H9 (cell line): ENCODE measurements at regions not wholly inside any gene's neighbourhood (a gene's known extent, or its start where the extent isn't known, plus 50 kb on each side); places are given as distances from the start of the nearest gene placed in this dataset.

Experiments
- DNase-seq: peaks from one replicate; pipeline ENCODE4 v3.0.0-alpha.2; 2017
- H2AFZ ChIP-seq: one replicate; pipeline ENCODE4 v1.6.1; 2013; ENCODE audit warnings: mild to moderate bottlenecking, low read length, control low read depth, moderate library complexity
- H2AK5ac ChIP-seq: 2 replicates; pipeline ENCODE4 v1.6.1; 2013; ENCODE audit warnings: low read length, control low read depth, mixed read lengths; ENCODE audit not compliant: insufficient read length
- H2BK120ac ChIP-seq: one replicate; pipeline ENCODE4 v1.6.1; 2013; ENCODE audit warnings: low read depth, mild to moderate bottlenecking, low read length, control low read depth, inconsistent platforms; ENCODE audit not compliant: poor library complexity, severe bottlenecking
- H2BK12ac ChIP-seq: 2 replicates; pipeline ENCODE4 v1.6.1; 2013; ENCODE audit warnings: low read length, control low read depth, mixed read lengths, low read depth; ENCODE audit not compliant: insufficient read length
- H2BK15ac ChIP-seq: 2 replicates; pipeline ENCODE4 v1.6.1; 2013; ENCODE audit warnings: low read depth, low read length, control low read depth
- H2BK20ac ChIP-seq: one replicate; pipeline ENCODE4 v1.6.1; 2013; ENCODE audit warnings: low read depth, mild to moderate bottlenecking, low read length, control low read depth, inconsistent platforms; ENCODE audit not compliant: poor library complexity, severe bottlenecking
- H2BK5ac ChIP-seq: 2 replicates; pipeline ENCODE4 v1.6.1; 2013; ENCODE audit warnings: low read length, control low read depth, mixed read lengths; ENCODE audit not compliant: insufficient read length
- H3K14ac ChIP-seq: 2 replicates; pipeline ENCODE4 v1.6.1; 2013; ENCODE audit warnings: low read length, control low read depth; ENCODE audit not compliant: insufficient read depth
- H3K18ac ChIP-seq: 2 replicates; pipeline ENCODE4 v1.6.1; 2013; ENCODE audit warnings: low read depth, mild to moderate bottlenecking, mixed read lengths, low read length, control low read depth; ENCODE audit not compliant: insufficient read length
- H3K23ac ChIP-seq: 2 replicates; pipeline ENCODE4 v1.6.1; 2013; ENCODE audit warnings: low read length, control low read depth, mixed read lengths, low read depth; ENCODE audit not compliant: insufficient read length
- H3K23me2 ChIP-seq: 2 replicates; pipeline ENCODE4 v1.6.1; 2013; ENCODE audit warnings: low read depth, mild to moderate bottlenecking, mixed read lengths, low read length, control low read depth; ENCODE audit not compliant: insufficient read length, poor library complexity, severe bottlenecking
- H3K27ac ChIP-seq: 2 replicates; pipeline ENCODE4 v1.5.1; 2013; ENCODE audit warnings: low read length, control low read depth, mixed read lengths, low read depth; ENCODE audit not compliant: insufficient read length
- H3K27me3 ChIP-seq: 2 replicates; pipeline ENCODE4 v1.6.1; 2013; ENCODE audit warnings: low read length, control low read depth, inconsistent platforms; ENCODE audit not compliant: insufficient read depth
- H3K4ac ChIP-seq: 2 replicates; pipeline ENCODE4 v1.6.1; 2013; ENCODE audit warnings: low read depth, mild to moderate bottlenecking, control low read depth, inconsistent platforms, low read length, moderate library complexity
- H3K4me1 ChIP-seq: 2 replicates; pipeline ENCODE4 v1.6.1; 2013; ENCODE audit warnings: low read length, control low read depth, inconsistent platforms; ENCODE audit not compliant: insufficient read depth
- H3K4me2 ChIP-seq: 2 replicates; pipeline ENCODE4 v1.6.1; 2013; ENCODE audit warnings: low read length, control low read depth, mixed read lengths; ENCODE audit not compliant: insufficient read length, insufficient read depth
- H3K56ac ChIP-seq: 2 replicates; pipeline ENCODE4 v1.6.1; 2013; ENCODE audit warnings: low read depth, mild to moderate bottlenecking, mixed read lengths, low read length, control low read depth; ENCODE audit not compliant: insufficient read length
- H3K79me1 ChIP-seq: 2 replicates; pipeline ENCODE4 v1.6.1; 2013; ENCODE audit warnings: low read depth, mild to moderate bottlenecking, moderate library complexity, low read length, control low read depth, inconsistent platforms; ENCODE audit not compliant: insufficient read depth, poor library complexity, severe bottlenecking
- H3K79me2 ChIP-seq: 2 replicates; pipeline ENCODE4 v1.6.1; 2013; ENCODE audit warnings: low read length, control low read depth, inconsistent platforms; ENCODE audit not compliant: insufficient read depth
- H3K9ac ChIP-seq: 2 replicates; pipeline ENCODE4 v1.6.1; 2013; ENCODE audit warnings: low read length, control low read depth, mixed read lengths; ENCODE audit not compliant: insufficient read length; ENCODE audit errors: extremely low read depth
- H3K9me3 ChIP-seq: one replicate; pipeline ENCODE4 v1.6.1; 2013; ENCODE audit warnings: low read depth, low read length, inconsistent platforms; ENCODE audit not compliant: control insufficient read depth
- H3T11ph ChIP-seq: one replicate; pipeline ENCODE4 v1.6.1; 2013; ENCODE audit warnings: mild to moderate bottlenecking, low read length, control low read depth, inconsistent platforms
- H4K20me1 ChIP-seq: one replicate; pipeline ENCODE4 v1.6.1; 2013; ENCODE audit not compliant: control insufficient read depth, insufficient read length, insufficient read depth
- H4K5ac ChIP-seq: 2 replicates; pipeline ENCODE4 v1.6.1; 2013; ENCODE audit warnings: low read depth, mild to moderate bottlenecking, mixed read lengths, low read length, control low read depth; ENCODE audit not compliant: insufficient read length
- H4K8ac ChIP-seq: replicated peaks from 2 replicates; pipeline ENCODE4 v1.6.1; 2013; ENCODE audit warnings: low read length, control low read depth, mixed read lengths, low read depth; ENCODE audit not compliant: insufficient read length
- H4K91ac ChIP-seq: 2 replicates; pipeline ENCODE4 v1.6.1; 2013; ENCODE audit warnings: low read depth, mild to moderate bottlenecking, moderate library complexity, mixed read lengths, low read length, control low read depth; ENCODE audit not compliant: insufficient read length
- H3K27ac Mint-ChIP-seq, 3 experiments: 2 replicates in 2 of 3; 3 replicates in 1 of 3; pipeline ENCODE4 v1.8.0; 2020 to 2021; ENCODE audit warnings: mixed read lengths in 3 of 3, mild to moderate bottlenecking in 1 of 3, moderate library complexity in 1 of 3
- H3K27me3 Mint-ChIP-seq: 2 replicates; pipeline ENCODE4 v1.8.0; 2021; ENCODE audit warnings: low read depth, mild to moderate bottlenecking, moderate library complexity, mixed read lengths
- H3K36me3 Mint-ChIP-seq, 3 experiments: 2 replicates in 2 of 3; 3 replicates in 1 of 3; pipeline ENCODE4 v1.8.0; 2020 to 2021; ENCODE audit warnings: low read depth in 3 of 3, mixed read lengths in 3 of 3; ENCODE audit not compliant: insufficient read depth in 1 of 3
- H3K4me1 Mint-ChIP-seq, 2 experiments: 2 replicates each; pipeline ENCODE4 v1.8.0; 2020; ENCODE audit warnings: mixed read lengths in 2 of 2
- H3K4me3 Mint-ChIP-seq, 2 experiments: 2 replicates in 1 of 2; 3 replicates in 1 of 2; pipeline ENCODE4 v1.8.0; 2020 to 2021; ENCODE audit warnings: mild to moderate bottlenecking in 2 of 2, mixed read lengths in 2 of 2, moderate library complexity in 1 of 2
- H3K9me3 Mint-ChIP-seq, 2 experiments: 2 replicates in 1 of 2; 3 replicates in 1 of 2; pipeline ENCODE4 v1.8.0; 2020; ENCODE audit warnings: mild to moderate bottlenecking in 2 of 2, mixed read lengths in 2 of 2, moderate library complexity in 1 of 2
- CTCF ChIP-seq: fragments of 200-600 bp; sonication (generic); conservative IDR thresholded peaks from 3 replicates; pipeline ENCODE4 v1.8.0; 2021; ENCODE audit warnings: antibody characterized with exemption, mild to moderate bottlenecking
- WGBS: extraction: QIAGEN DNeasy Blood & Tissue Kit; methylation state at CpG from one replicate; pipeline ENCODE4 v1.1.7; 2013; ENCODE audit warnings: missing lambda C conversion rate, low lambda C conversion rate, mixed read lengths; ENCODE audit not compliant: insufficient read length; ENCODE audit errors: extremely low coverage; 5-methylcytosine and 5-hydroxymethylcytosine counted together

GRCh38 chr7:80309377-80309776, 174.7 kb downstream of the GNAI1 start:
- no peak overlapping the region for H2BK12ac ChIP-seq
- Mint-ChIP-seq H3K4me3 (no peak overlapping the region), H3K9me3 (no peaks in the 10 kb centered on the region), H3K4me1 (peaks cover 7 to 10% of the 10 kb centered on the region in 2 experiments), H3K27ac (no peak overlapping the region), H3K27me3 (peaks cover 5% of the 10 kb centered on the region), H3K36me3 (no peaks in the 10 kb centered on the region)
- H2BK5ac ChIP-seq, result no peak overlapping the region
- no peaks in the 10 kb centered on the region for H3K27me3 ChIP-seq
- H4K20me1 ChIP-seq, result no peaks in the 10 kb centered on the region
- no peak overlapping the region for H3K18ac ChIP-seq
- H3K4ac ChIP-seq, result no peak overlapping the region
- no peaks in the 10 kb centered on the region for H3K23me2 ChIP-seq
- no peak overlapping the region for H2BK120ac ChIP-seq
- H3K79me2 ChIP-seq, result no peaks in the 10 kb centered on the region
- no peak overlapping the region for H3K23ac ChIP-seq
- H3K27ac ChIP-seq, result no peak overlapping the region
- H3K56ac ChIP-seq, result no peak overlapping the region
- no peak for TF ChIP-seq CTCF
- no peak overlapping the region for H3T11ph ChIP-seq
- no peak overlapping the region for H2AFZ ChIP-seq
- no peaks in the 10 kb centered on the region for H3K4me1 ChIP-seq
- H2BK20ac ChIP-seq, result no peak overlapping the region
- no peak overlapping the region for H3K14ac ChIP-seq
- H3K4me2 ChIP-seq, result no peak overlapping the region
- no peak overlapping the region for H4K91ac ChIP-seq
- no peak overlapping the region for H4K8ac ChIP-seq
- H3K9ac ChIP-seq, result no peak overlapping the region
- H2AK5ac ChIP-seq, result no peak overlapping the region
- no peak overlapping the region for H4K5ac ChIP-seq
- H3K9me3 ChIP-seq, result no peaks in the 10 kb centered on the region
- WGBS, result no CpG with 5 or more reads among the region's 3 CpGs
- H2BK15ac ChIP-seq, result no peak overlapping the region
- H3K79me1 ChIP-seq, result no peaks in the 10 kb centered on the region
- DNase-seq, result no peak
